Globus pallidus (tissue), 1 donor: ENCODE measurements at regions not wholly inside any gene's neighbourhood (a gene's known extent, or its start where the extent isn't known, plus 50 kb on each side); places are given as distances from the start of the nearest gene placed in this dataset.

Source experiments
- DNase-seq: peaks from one replicate; pipeline ENCODE4 v3.0.0-alpha.2; 2015; ENCODE audit warnings: low spot score

GRCh38 chr3:147937891-147938290 lies 528.7 kb downstream of the ZIC1 start:
- peak; percentile 20 for DNase-seq

DNA sequence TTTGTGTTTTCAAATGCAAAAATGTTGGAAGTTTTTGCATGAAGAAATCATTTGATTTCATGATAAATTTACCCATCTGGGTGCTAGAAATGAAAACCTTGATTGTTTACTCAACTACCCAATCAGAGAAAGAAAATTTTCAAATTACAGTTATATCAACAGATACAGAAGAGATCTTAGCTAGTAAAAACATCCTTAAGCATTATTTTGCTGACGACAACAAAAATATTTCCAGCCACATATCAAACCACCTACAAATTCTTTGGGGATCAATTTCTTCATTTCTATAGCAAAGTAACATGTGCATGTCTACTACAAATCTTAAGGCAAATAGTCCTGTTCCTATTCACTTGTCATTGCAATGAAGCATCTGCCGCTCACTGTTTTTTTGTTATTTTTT lies 530.3 kb downstream of the ZIC1 start:
- DNase-seq, result no peak

DNA sequence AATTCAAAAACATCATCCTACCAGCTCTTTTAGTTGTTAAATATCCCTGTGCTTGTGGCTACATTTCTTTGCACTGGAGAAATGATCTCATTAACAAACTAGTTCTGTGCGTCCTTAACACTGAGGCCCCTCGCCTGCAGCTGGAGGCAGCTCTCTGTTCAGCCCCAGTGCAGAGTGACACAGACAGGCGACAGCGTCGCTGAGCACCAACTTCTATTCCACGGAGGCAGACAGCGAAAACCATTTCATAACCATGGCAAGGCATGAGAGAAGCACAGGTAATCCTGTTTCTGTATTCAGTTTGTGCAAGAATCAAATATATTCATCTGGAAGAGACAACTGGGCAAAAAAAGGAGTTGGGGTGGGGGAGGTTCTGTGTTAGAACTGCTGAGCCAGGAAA lies 530.7 kb downstream of the ZIC1 start:
- DNase-seq, result peak; percentile 88

DNA sequence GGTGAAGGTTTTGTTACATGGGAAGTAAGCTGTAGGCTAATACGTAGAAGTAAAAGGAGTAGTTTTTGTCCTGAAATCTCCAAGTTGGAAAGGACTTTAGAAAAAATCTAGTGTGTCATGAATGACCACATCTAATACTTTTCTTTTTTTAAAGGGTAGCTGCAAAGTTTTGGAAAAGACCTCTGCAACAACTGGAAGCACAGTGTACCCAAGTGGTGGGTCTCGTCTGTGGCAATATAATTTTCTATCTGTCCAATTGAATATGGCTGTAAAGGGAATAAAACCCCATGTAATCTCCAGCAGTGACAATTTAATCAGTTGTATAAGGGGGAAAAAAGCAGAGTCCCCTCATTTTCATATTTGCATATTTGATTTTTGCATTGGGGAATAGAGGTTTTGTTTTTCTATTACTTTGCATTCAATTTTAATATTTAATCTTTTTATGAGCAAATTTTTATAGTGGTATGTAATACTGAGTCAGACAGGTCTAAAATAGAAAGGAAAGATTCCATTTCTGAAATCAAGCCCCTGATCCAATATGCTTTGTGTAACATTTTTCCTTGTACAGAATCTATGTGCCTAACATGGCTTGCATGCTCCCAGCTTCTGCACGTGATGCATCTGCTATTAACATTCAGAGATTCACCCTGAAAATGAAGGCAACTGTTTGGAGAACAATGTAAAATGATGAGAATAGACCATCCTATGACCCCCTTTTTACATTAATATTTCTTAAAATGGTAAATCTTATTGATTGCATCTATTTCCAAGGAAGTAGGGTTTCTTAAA lies 531.4 kb downstream of the ZIC1 start:
- peak; percentile 72 for DNase-seq

- DNase-seq, result peak; percentile 32
Measured at GRCh38 chr3:147941969-147942368, 532.8 kb downstream of the ZIC1 start.

DNA sequence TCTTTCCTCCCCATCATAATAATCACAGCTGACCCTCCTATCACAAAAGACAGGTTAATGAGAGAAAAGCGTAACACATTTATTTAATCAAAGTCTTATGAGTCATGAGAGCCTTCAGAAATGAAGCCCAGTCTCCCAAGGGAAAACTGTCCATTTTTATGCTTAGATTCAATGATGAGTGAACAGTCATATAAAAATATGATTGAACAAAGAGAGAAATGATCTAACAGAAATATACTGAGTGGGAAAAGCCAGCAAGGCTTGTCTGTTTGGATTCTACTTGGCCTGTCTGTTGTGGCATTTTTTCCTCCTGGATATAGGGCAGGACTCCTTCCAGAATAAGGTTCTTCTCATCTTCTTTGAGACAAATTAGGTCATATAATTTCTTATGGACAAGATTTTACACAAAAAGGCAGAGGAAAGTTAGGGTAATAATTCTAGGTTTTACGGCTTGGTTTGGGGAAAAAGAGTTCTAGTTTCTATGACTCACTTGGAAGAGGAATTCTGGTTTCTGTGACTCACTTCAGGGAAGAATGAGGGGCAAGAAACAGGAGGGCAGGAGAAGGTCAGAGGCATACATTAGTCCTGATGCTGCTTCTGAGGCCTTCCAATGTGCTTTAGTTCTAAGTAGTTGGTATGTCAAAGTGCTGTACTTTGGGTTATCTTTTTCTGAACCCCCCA lies 534.2 kb downstream of the ZIC1 start:
- no peak for DNase-seq

GRCh38 chr3:147945968-147946519 lies 536.9 kb downstream of the ZIC1 start:
- DNase-seq, result peak; percentile 76

DNA sequence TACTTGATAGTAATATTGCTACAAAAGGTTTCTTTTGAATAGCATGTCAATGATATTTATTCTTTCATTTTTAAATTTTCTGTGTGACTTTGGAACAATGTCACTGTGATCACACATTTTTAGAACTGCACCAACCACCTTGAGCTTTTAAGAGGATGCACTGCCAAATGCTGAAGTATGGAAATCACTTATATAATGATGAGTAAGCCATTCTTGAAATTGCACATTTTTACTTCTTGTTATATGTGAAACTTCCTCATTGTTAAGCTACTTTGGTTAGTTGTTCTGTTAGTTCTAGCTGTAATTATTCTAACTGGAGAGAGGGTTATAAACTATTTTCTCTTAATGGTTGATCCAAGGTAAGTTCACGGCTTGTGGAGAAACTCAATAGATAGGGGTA lies 547.5 kb downstream of the ZIC1 start:
- DNase-seq, result no peak

DNA sequence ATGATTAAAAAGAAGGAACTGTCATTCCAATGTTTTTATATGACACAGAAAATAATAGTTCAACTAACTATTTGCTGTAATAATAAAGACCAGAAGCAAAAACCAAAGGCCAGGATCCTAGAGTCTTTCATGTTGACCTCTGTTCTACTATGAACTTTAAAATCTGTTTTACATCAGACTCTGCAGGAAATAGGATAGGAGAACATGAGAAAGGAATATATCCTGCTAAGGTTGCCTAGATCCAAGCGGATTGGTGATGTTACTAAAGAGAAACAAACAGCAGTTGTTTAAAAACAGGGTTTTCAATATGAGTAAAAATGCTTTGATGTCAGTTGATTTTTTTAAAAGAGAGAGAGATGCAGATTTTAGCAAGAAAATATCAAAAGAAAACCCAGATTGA lies 549.6 kb downstream of the ZIC1 start:
- DNase-seq, result no peak

DNA sequence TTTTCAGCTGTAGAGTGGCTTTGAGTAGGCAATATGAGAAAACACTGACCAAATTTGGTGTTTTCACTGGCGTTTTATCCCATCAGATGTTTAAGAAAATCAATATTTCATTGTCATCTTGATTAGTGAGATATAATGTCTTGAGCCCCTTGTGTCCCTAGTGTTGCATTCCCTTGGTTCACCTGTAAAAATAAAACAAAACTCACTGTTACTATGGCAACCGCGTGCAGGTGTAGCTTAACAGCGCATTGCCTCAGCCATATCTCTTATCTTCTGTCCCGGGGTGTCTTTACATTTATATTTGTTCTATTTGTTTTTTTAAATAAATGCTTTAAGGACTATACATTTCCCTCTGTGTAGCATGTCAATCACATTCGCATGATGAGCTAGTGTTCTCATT lies 551.6 kb downstream of the ZIC1 start:
- no peak for DNase-seq

GRCh38 chr3:147962408-147963164 lies 553.4 kb downstream of the ZIC1 start:
- DNase-seq, result no peak

DNA sequence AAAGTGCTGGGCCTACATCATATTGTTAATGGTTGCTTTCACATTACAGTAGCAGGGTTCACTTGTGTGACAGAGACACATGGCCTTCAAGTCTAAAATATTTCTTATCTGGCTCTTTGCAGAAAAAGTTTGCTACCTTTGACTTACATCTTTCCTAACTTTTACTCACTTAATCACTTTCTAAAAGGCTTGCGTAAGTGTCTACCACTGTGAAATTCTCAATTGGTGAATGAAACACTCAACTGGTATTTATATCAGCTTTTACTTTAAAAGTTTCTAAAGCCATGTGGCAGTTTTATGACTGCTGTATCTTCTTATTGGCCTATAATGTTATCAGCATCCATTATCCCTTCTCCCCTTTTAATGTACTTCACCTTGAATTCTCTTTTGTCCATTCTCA lies 554.5 kb downstream of the ZIC1 start:
- DNase-seq, result no peak

DNA sequence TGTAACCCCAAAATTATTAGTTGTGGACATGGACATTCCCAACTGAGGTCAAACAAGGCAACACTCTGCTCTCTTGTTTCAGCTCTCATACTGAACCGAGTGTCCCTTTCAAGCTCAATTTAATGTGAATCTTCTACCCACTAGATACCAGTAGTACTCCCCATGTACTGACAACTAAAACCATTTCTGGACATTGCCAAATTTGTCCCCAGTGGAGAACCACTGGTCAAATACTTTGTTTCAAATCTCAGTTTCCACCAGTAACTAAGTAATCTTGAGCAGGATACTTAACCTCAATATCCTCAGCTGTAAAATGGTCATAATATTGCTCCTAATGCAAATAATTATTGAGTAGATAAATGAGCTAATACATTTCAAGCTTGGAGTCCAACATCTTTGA lies 566.0 kb downstream of the ZIC1 start:
- DNase-seq, result no peak

DNA sequence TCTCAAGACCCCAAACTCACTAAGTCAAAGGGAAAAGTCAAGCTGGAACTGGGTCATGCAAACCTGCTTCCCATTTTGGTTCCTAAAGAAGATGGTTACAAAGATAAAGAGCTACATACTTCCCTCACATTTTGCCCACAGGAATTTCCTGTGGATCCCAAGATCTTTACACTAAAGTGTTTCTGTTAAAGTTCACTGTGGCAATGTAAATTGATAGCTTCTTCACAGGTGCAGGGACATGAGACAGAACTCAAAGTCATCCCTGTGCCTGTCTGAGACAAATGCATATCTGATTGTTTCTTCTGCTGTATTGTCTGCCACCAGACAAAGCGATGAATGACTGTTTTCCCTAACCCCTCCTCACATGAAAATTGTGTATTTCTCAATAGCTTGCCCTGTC lies 567.8 kb downstream of the ZIC1 start:
- no peak for DNase-seq

- DNase-seq, result no peak
Measured at GRCh38 chr3:147987549-147987948, 578.4 kb downstream of the ZIC1 start.

- no peak for DNase-seq
Measured at GRCh38 chr3:147989344-147989743, 580.2 kb downstream of the ZIC1 start.

GRCh38 chr3:148002705-148003205 lies 593.6 kb downstream of the ZIC1 start:
- DNase-seq, result no peak

DNA sequence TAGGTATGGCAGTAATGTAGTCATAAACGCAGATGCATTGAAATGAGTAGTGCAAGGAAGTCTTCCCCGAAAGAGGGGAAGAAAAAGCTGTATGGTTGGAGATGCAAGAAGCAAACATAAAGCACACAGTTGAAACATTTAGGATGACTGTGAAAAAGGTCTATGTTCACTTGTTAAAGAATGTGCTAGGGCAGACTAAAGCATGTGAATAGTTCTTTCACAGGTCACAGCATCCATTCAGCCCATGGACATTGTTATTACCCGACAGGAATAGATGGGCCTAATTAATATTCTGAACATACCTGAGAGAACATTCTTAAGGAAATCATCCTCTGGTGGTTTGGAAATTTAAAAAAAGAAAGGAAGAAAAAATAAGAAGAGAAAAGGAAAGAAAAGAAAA lies 595.2 kb downstream of the ZIC1 start:
- peak; percentile 11 for DNase-seq

GRCh38 chr3:148005456-148005855 lies 596.3 kb downstream of the ZIC1 start:
- peak; percentile 22 for DNase-seq

DNA sequence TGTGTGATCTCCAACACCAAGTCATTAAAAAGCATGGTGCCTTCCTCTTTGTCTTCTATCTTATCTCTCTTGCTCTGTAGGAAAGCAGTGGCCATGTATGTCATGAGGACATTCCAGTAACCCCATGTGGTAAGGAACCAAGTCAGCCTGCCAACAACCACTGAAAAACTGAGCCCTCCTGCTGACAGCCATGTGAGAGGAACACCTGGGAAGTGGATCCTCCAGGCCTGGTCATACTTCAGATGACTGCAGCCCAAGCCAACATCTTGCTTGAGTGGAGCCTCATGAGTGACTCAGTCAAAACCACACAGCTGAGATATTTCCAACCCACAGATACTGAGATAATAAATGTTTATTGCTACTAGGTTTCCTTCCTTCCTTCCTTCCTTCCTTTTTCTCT lies 597.3 kb downstream of the ZIC1 start:
- DNase-seq, result no peak

GRCh38 chr3:148008591-148008990 lies 599.4 kb downstream of the ZIC1 start:
- no peak for DNase-seq

GRCh38 chr3:148020861-148021260 lies 611.7 kb downstream of the ZIC1 start:
- DNase-seq, result no peak
